ENCODE measurements at regions not wholly inside any gene's neighbourhood (a gene's known extent, or its start where the extent isn't known, plus 50 kb on each side); places are given as distances from the start of the nearest gene placed in this dataset.

- TF ChIP-seq POLR2A (IDR thresholded peaks at IDR 0.05) (no peak), CTCF (IDR thresholded peaks at IDR 0.05) (no peak)
Measured at GRCh38 chr14:84826294-84826693, 703.6 kb upstream of the FLRT2 start.
